HG03342 (cell line): ENCODE measurements at regions not wholly inside any gene's neighbourhood (a gene's known extent, or its start where the extent isn't known, plus 50 kb on each side); places are given as distances from the start of the nearest gene placed in this dataset.
A peak's percentile ranks its signal among the peaks of the same experiment; 100 is the strongest.
"Not testable (repeated sequence)": the region's sequence is repeated elsewhere in the genome, so short reads cannot be mapped to it uniquely, and the experiment has no call there.

Source experiments
- ATAC-seq: cut with Tn5 transposase; IDR thresholded peaks from one replicate; pipeline ENCODE4 v1.9.1; 2021; ENCODE audit warnings: mild to moderate bottlenecking, moderate library complexity; ENCODE audit not compliant: unreplicated experiment

DNA sequence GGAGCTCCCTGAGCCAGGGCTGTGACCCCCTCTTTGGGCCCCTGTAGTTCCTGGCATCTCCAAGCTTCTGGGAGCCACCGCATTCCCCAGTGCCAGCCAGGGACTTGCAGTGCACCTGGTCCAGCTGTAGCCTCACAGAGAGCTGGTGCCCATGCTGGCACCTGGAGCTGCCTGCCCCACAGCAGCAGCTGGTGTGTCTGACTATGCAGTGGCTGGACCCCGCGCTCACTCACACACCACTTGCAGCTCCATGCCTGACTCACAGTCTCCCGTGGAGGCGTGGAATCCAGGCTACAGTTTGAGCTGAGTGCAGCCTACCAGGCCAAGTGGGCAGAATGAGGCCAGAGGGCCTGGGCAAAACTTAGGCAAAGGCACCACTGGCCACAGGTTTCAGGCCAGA lies 102.2 kb upstream of the NAMPT start:
- ATAC-seq = no peak

DNA sequence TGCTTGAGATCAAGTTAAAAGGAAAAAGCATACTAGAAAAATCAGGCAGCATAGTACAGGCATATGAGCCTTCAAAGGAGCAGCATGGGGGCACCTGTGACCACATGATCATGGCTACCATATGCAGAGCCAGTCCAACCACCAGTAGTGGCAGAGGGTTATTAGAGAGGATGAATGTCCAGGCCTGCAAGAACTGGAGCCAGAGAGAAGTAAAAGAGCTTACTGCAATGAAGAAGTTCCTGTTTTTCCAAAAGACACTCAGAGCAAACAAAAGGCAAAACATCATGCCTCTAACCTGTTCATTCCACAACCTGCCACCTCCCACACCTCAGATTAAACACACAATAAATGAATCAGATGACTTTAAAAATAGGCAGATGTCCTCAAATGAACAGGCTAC lies 99.6 kb upstream of the NAMPT start:
- ATAC-seq = no peak

DNA sequence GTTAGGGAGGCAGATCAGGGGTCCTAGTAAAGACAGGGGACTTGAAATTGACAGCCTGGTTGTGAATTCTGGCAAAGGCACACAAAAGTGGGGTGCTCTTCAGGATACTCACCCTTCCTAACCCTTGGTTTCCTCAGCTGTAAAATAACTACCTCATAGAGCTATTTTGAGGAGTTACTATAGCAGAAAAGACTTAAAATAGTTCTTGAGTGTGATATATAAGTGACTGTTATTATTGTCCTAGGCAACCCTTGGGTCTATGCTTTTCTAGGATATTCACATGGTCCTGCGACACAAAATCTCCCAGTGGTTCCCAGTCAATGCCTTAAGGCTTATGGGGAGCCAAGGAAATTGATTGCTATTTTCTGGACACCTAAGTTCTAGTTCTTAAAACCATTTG lies 98.1 kb upstream of the NAMPT start:
- no peak for ATAC-seq

DNA sequence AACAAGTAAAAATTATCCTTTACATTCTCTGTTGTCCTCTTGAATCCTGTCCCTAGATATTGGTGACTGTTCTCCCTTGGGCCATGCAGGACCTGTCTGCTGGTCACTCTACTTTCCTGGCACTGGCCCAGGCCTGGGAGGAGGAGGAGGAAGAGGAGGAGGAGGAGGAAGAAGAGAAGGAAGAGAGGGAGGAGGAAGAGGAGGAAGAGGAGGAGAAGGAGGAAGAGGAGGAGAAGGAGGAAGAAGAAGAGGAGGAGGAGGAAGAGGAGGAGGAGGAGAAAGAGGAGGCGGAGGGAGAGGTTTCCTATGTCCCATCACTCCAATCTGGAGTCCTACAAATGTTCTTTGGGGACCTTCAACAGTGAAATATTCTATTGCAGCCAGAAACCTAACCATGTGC lies 97.3 kb upstream of the NAMPT start:
- ATAC-seq = no peak

DNA sequence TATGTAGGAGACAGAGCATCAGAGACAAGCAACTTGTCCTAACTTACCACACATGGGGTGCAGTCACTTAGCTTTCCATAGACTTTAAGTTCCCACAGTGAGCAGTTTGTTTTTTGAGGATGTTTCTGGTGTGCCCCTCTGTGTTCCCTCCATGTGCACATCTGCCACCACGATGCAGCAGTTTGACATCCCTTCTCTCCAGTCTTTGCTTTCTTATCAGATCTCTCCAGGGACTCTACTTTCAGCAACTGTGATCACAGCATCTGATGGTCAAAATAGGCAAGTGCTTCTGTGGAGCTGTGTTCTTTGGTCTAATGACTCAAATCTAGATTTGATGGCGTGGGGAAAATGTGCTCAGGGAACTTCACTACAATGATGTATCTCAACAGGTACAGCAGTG lies 96.5 kb upstream of the NAMPT start:
- no peak for ATAC-seq

DNA sequence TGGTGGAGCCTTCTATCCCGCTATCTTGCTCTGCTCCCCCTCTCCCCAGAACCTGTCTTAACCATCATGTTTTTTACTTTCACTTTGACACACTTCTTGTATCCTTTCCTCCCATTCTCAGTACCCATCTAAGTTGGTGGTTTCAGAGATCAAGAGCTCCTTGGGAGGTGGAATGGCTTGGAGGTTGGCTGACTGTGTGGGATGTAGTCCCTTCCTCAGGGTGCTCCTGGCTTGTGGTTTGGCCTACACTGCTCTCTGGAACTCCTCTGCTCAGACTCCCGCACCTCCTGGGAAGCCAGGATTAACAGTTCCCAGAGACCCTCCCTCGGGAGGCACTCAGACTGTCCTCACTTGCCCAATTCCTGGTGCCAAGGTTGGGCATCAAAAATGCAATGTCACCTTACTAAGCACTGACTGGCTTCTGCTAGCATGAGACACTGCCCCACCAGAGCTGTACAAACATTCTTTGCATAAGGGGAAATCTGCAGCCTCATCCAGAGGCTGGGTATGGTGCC lies 93.1 kb upstream of the NAMPT start:
- ATAC-seq = no peak

DNA sequence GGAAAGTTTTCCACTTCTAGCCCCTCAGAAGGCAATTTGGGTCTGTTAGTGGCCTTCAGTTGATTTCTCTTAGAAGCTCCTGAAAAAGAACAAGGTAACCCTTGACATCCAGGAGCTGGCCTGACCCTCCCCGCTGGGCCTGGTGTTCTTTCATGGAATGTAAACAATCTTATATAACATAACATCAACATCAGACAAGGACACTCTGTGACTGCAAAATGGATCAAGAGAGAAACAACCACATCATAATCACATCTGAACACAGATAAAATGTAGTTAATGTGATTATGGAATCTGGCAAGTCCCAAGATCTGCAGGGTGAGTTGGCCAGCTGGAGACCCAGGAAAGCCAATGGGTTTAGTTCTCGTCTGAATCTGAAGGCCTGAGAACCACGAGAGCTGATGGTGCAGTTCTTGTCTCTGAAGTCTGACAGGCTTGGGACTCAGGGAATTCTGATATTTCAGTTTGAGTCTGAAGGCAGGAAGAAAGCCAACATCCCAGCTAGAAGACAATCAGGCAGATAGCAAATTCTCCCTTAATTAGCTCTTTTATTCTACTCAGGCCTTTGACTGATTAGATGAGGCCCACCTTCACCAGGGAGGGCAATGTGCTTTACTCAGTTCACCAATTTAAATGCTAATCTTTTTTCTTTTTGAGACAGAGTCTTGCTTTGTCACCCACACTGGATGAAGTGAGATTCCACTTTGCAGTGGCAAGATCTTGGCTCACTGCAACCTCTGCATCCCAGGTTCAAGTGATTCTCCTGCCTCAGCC lies 91.4 kb upstream of the NAMPT start:
- ATAC-seq = no peak

DNA sequence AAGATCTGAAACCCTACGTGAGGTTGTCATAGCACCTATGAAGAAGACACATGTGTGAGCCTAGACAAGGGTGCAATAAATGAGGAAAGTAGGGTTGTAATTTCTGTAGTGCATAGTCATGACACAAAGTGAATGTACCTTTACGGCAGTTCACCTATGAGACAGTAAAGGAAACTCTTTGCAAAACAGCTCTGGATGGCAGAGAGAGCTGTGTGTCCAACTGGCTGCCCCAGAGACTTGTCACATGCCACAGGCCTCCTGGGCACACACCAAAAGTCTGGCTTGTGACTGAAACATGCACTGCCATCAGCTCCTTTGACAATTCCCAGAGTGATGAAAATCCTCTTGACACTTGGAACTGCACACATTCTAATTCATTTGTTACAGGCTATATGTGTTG lies 90.7 kb upstream of the NAMPT start:
- ATAC-seq = no peak

DNA sequence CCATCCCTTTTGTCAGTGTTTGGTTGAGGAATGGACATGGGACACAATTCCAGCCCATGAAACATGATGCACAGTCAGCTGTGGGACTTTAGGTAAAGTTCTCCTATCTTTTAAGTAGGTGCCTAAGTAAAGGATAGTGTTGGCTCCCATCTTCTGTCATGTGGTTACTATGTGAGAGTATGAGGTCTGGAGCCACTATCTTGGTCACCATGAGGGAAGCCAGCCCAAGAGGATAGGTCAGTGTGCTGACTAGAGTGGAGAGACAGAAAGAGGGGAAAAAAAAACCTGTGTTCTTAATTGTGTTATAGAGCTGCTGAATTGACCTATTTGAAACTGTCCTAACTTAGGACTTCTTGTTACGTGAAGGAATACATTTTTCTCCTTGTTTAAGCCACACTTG lies 89.7 kb upstream of the NAMPT start:
- ATAC-seq = no peak

DNA sequence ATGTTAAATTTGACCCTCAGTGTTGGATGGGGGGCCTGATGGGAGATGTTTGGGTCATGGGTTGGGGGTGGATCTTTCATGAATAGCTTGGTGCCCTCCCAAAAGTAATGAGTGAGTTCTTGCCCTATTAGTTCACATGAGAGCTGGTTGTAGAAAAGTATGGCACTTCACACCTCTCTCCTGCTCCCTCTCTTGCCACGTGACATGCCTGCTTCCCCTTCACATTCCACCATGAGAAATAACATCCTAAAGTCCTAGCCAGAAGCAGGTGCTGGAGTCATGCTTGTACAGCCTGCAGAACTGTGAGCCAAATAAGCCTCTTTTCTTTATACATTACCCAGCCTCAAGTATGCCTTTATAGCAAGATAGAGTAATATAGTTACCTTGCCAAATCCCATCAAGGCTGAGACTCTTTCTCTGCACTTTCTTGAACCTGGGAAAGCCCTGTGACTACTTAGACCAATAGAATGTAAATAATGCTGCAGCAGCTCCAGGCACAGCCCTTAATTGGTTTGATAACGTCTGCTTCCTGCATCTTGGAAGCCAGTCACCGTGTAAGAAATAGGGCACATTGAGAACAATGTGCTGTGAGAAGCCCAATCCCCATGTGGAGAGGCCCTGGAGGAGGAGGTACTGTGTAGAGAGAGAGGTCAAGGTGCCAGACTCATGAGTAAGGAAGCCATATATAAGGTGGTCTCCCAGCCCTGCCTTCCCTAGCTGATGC lies 88.0 kb upstream of the NAMPT start:
- no peak for ATAC-seq

DNA sequence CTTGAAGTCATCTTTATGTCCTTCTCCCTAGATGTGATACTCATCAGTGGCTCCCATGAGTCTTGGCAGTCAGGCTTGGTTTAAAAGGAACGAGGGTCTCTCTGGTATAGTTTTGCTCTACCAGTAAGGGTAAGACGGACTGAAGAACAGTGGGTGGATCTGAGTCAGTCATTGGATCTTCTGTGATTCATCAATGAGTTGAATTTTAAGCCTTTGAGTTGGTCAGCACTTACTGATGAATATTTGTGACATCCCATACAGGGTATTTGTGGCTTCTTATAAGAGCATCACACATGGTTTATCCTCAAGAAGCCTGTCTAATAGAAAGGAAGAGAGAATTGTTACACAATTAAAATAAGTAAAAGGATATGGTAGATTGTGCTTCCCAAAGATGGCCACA lies 87.3 kb upstream of the NAMPT start:
- no peak for ATAC-seq

DNA sequence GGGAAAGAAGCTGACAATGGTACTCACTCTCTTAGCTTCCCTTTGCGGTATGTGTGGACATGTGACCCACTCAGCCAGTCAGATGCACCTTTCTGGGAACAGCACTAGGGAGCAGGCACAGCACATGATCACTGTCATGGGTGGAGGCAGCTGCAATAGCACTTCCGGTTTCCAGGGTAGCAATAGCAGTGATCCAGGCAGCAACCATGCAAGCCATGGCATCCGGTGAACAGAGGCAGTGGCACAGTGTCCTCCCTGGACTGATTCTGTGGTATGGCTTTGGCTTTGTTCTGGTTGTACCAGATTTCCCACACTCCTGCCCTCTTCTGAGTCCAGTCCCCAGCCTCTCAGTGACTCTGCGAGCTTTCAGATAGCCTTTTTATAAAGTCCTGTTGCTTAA lies 86.8 kb upstream of the NAMPT start:
- no peak for ATAC-seq

DNA sequence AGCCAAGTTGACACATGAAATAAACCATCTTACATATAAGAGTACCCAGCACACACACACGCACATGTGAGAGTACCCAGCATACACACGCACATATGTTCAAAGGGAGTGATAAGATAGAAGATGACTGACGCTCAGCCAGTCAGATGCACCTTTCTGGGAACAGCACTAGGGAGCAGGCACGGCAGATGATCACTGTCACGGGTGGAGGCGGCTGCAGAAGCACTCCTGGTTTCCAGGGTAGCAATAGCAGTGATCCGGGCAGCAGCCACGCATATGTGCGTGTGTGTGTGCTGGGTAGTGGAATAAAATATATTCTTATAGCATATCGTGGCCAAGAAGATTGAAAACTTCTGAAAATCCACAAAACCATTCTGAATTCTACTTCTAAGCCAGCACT lies 85.8 kb upstream of the NAMPT start:
- ATAC-seq = no peak

DNA sequence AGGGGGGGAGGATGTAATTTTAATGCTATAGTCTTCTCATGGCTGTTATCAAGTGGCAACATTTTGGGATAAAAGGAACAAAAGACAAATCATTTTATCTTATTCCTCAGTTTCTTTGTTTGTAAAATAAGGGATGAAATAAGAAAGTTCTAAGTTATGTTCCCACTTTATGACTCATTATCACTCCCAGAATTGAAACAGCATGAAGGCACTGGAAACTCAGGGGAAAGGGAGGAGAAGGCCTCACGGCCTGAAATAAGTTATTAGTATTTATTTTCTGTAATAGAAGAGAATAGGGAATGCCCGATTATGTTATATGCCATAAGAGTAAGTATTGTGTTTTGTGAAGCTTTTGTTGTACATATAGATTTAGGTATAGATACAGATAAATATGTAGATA lies 85.0 kb upstream of the NAMPT start:
- ATAC-seq = no peak

DNA sequence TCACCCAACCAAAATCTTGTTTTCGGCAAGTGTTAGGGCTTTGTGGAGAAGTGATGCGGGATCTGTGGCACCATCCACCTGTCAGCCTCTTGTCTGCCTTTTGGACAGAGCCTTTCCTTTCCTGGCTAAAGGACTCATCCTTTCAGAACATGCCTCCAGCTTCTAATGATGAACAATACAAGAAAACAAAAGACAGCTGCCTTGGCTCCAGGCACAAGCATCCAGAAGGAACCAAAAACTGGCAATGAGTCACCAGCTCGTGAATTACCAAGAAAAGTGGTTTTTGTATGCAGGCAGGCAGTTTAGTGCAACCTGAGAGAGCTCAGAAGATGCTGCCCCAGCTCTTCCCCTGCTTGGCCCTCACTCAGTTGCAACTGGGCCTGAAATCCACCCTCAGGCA lies 84.6 kb upstream of the NAMPT start:
- no peak for ATAC-seq

DNA sequence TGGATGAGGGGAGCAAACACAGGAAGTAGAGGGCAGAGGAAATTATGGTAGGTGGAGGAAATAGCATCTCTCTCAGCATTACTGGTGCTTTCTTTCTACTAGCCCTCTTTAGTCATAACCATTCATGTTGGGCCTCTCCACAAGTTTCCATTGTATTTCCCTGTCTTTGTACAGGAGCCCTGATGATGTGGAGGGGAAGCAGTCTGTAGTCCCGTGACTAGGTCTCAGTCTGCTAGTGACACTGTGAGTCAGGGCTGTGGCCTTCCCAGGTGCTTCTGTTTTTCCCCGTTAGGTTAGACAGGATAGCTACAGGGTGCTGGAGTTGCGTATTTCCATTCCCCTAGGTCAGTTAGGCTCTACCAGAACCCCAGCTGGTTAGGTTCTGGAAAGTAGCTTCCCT lies 82.9 kb upstream of the NAMPT start:
- ATAC-seq = no peak

DNA sequence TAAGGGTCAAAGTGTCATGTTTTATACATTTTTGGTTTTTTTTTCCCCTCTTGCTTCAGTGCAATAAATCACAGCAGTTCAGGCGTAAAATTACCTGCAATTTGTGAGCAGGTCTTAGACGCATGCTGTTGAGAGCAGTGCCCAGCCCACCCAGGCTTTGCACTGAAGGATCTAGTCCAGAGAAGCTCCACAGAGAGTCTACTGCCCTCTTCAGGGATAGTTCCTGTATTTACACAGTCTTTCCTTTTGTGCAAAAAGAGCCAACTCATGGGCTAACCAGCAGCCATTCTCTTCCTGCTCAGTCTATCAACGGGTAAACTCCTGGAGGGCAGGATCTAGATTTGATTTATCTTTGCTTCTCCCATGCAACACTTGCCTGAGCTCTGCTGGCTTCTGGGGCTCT lies 82.2 kb upstream of the NAMPT start:
- no peak for ATAC-seq

DNA sequence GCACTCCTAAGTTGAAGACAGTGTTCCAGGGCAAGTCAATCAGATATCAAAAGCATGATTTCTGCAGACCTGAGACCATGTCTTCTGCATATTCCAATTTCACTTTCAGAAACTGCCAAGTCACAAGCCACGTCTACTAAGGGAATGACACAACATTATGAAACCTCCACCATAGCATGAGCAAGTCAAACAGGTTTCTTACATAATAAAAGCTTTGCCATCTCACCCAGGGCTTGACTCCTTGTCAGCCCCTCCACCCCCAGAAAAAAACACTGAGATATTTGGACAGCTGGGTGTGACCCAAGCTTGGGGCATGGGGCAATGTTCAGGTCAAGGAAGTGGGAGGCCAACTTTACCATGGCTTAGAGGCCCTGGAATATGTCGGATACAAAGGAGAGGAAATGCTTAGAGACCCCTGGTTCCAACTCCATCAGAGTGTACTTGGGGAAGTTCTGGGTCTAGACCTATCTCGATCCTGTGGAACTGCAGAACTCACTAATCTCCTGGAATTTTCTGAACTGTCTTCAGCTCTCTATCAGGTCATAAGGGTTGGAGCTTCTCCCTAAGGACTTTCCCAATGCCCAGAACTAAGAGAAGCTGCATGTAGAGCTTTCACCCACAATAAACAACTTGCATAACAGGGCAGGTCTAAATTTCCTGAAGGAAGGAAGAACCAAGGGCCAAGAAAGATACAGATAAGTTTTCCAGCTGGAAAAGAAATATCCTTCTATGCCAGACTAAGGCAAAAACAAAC lies 80.6 kb upstream of the NAMPT start:
- ATAC-seq = peak; percentile 92

DNA sequence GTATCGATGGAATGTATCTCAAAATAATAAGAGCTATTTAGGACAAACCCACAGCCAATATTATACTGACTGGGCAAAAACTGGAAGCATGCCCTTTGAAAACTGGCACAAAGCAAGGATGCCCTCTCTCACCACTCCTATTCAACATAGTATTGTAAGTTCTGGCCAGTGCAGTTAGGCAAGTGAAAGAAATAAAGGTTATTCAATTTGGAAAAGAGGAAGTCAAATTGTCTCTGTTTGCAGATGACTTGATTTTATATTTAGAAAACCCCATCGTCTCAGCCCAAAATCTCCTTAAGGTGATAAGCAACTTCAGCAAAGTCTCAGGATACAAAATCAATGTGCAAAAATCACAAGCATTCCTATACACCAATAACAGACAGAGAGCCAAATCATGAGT lies 77.7 kb upstream of the NAMPT start:
- ATAC-seq = not testable (repeated sequence)

DNA sequence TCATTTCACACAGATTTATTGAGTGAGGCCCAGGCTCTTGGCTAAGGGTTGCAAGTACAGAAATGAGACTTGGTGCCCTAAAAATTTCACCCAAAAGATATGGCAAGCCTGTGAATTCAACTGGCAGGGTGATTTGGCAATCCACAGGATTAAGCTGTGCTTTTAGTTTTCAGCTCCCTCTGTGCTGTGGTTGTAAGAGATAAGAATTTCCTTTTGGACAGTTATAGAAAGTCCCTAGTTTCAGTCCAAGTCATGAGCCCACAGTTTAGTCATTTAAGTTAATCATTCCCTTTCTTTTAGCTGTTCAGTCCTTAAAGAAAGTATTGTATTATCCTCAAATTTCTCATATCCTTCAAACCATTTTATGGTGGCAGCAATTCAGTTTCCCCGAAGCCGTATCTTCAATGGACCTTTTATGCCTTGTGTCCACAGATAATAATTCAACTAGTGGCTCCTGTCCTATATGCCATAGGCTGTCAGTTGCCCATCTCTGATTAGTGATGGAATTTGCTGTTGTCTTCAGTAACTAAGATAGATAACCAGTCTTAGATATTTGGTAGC lies 73.4 kb upstream of the NAMPT start:
- peak; percentile 70 for ATAC-seq

DNA sequence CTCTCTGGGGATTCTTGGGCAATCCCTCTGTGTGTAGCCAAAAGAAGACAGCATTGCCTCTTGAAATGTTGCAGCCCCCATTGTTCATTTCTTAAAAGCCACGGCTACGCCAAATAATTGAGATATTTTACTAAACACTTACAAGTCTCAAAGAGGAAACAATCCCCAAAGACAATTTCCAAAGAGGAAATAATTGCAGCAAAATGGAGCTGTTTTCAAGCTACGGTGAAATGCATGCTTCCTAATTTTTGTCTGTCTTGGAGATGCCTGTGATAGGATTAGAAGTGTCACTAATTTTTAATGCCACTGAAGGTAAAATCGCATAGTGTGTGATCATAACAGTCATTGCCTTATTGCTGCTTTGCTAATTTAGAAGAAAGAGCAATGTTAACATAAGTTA lies 72.9 kb upstream of the NAMPT start:
- ATAC-seq = no peak
